ENCODE measurements at regions not wholly inside any gene's neighbourhood (a gene's known extent, or its start where the extent isn't known, plus 50 kb on each side); places are given as distances from the start of the nearest gene placed in this dataset.

GRCh38 chr13:24099490-24099889 is 61.0 kb upstream of the SPATA13 start:
- DNase-seq, result no peak
- intact Hi-C loops (cut with DNase I, micrococcal nuclease), result no loop called here
- H3K36me3 Mint-ChIP-seq (ENCODE audit: low read depth), result no peaks in the 10 kb centered on the region
- Histone ChIP-seq H3K9me3 (ENCODE audit: control insufficient read depth in 1 of 2, insufficient read depth in 1 of 2, low read length in 2 of 2) (no peaks in the 10 kb centered on the region), H3K27me3 (ENCODE audit: control insufficient read depth in 1 of 2, insufficient read depth in 2 of 2, low read length in 2 of 2) (no peaks in the 10 kb centered on the region), H3K36me3 (ENCODE audit: insufficient read depth, low read length) (no peaks in the 10 kb centered on the region), H3K4me3 (ENCODE audit: low read length) (no peak overlapping the region), H3K4me1 (ENCODE audit: insufficient read depth, low read length) (peaks cover 14% of the 10 kb centered on the region), H3K27ac (ENCODE audit: low read depth in 1 of 2, low read length in 2 of 2) (no peak overlapping the region)
- no peak overlapping the region for H3K4me3 Mint-ChIP-seq
- H3K9me3 Mint-ChIP-seq, result no peaks in the 10 kb centered on the region
- TF ChIP-seq CTCF (IDR thresholded peaks at IDR 0.05), result no peak
- H3K27ac Mint-ChIP-seq, result no peak overlapping the region
- no peak for ATAC-seq (ENCODE audit: poor library complexity)
- no peaks in the 10 kb centered on the region for H3K27me3 Mint-ChIP-seq
- H3K4me1 Mint-ChIP-seq (ENCODE audit: low read depth), result peaks cover 17% of the 10 kb centered on the region
- POLR2A ChIA-PET, result no interaction called here
- CTCF ChIA-PET, result no interaction called here

GRCh38 chr13:24100188-24100587 is 60.3 kb upstream of the SPATA13 start:
- ChIA-PET POLR2A (no interaction called here), CTCF (no interaction called here)
- peaks cover 17% of the 10 kb centered on the region for H3K4me1 Mint-ChIP-seq (ENCODE audit: low read depth)
- intact Hi-C loops (cut with DNase I, micrococcal nuclease), result no loop called here
- H3K27ac ChIP-seq (ENCODE audit: low read depth in 1 of 2, low read length in 2 of 2), result no peak overlapping the region
- no peaks in the 10 kb centered on the region for H3K27me3 ChIP-seq (ENCODE audit: control insufficient read depth in 1 of 2, insufficient read depth in 2 of 2, low read length in 2 of 2)
- H3K27ac Mint-ChIP-seq, result no peak overlapping the region
- DNase-seq (no peak), ATAC-seq (ENCODE audit: poor library complexity) (no peak)
- H3K36me3 Mint-ChIP-seq (ENCODE audit: low read depth), result no peaks in the 10 kb centered on the region
- H3K36me3 ChIP-seq (ENCODE audit: insufficient read depth, low read length), result no peaks in the 10 kb centered on the region
- H3K9me3 Mint-ChIP-seq, result no peaks in the 10 kb centered on the region
- H3K4me3 ChIP-seq (ENCODE audit: low read length), result no peak overlapping the region
- no peaks in the 10 kb centered on the region for H3K9me3 ChIP-seq (ENCODE audit: control insufficient read depth in 1 of 2, insufficient read depth in 1 of 2, low read length in 2 of 2)
- H3K4me1 ChIP-seq (ENCODE audit: insufficient read depth, low read length), result peaks cover 14% of the 10 kb centered on the region
- no peaks in the 10 kb centered on the region for H3K27me3 Mint-ChIP-seq
- no peak overlapping the region for H3K4me3 Mint-ChIP-seq
- no peak for TF ChIP-seq CTCF (IDR thresholded peaks at IDR 0.05)

GRCh38 chr13:24103782-24104372 is 56.6 kb upstream of the SPATA13 start:
- CTCF ChIA-PET, result no interaction called here
- Histone ChIP-seq H3K36me3 (ENCODE audit: insufficient read depth, low read length) (no peaks in the 10 kb centered on the region), H3K4me3 (ENCODE audit: low read length) (no peak overlapping the region), H3K4me1 (ENCODE audit: insufficient read depth, low read length) (no peaks in the 10 kb centered on the region), H3K27me3 (ENCODE audit: control insufficient read depth in 1 of 2, insufficient read depth in 2 of 2, low read length in 2 of 2) (no peaks in the 10 kb centered on the region), H3K9me3 (ENCODE audit: control insufficient read depth in 1 of 2, insufficient read depth in 1 of 2, low read length in 2 of 2) (no peaks in the 10 kb centered on the region), H3K27ac (ENCODE audit: low read depth in 1 of 2, low read length in 2 of 2) (no peak overlapping the region)
- POLR2A ChIA-PET, result interaction anchor here (0.6 kb wide), 1 partner anchor 990 kb away, joined by 4 read pairs; no protein-coding TSS in a partner anchor
- DNase-seq (no peak), ATAC-seq (ENCODE audit: poor library complexity) (no peak)
- no peak overlapping the region for H3K4me3 Mint-ChIP-seq
- no peaks in the 10 kb centered on the region for H3K36me3 Mint-ChIP-seq (ENCODE audit: low read depth)
- no peak overlapping the region for H3K27ac Mint-ChIP-seq
- intact Hi-C loops (cut with DNase I, micrococcal nuclease), result no loop called here
- TF ChIP-seq CTCF (IDR thresholded peaks at IDR 0.05), result no peak
- H3K9me3 Mint-ChIP-seq, result no peaks in the 10 kb centered on the region
- no peaks in the 10 kb centered on the region for H3K27me3 Mint-ChIP-seq
- H3K4me1 Mint-ChIP-seq (ENCODE audit: low read depth), result no peaks in the 10 kb centered on the region

Measured in CD4-positive, alpha-beta T cell (primary cell).